Fibroblast of lung (primary cell): ENCODE measurements at regions not wholly inside any gene's neighbourhood (a gene's known extent, or its start where the extent isn't known, plus 50 kb on each side); places are given as distances from the start of the nearest gene placed in this dataset.

Experiments
- EZH2 ChIP-seq: IDR thresholded peaks from 2 replicates; pipeline ENCODE4 v1.5.1; 2012; ENCODE audit warnings: low read length, control low read depth, mild to moderate bottlenecking; ENCODE audit errors: missing control alignments
- TF ChIP-seq, protein P1 (sequence below), 2 donors: IDR thresholded peaks in 1 of 2; conservative IDR thresholded peaks in 1 of 2; 1 replicate in 1 of 2; 2 replicates in 1 of 2; pipeline ENCODE4 v1.5.1; 2011 to 2012; ENCODE audit warnings: low read length in 2 of 2, control low read depth in 1 of 2, inconsistent platforms in 1 of 2, low read depth in 1 of 2, mild to moderate bottlenecking in 1 of 2

DNA sequence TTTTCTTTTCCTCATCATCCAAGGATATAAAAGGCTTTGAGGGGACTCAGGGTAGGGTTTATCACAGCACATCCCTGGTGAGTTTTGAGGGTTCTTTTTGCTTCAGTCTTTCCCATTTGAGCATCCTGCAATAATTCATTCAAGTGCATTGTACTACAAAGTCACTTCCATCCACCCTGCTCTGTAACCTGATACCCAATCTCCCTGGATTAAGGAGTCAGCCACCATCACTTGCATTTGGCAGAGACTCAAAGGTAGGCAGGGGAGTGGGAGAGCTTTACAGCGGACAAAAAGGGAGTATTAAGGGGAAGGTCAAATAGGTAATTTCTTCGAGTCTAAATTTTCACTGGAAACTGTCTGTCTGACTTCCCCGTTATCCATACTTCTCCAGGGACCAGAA is 216.1 kb upstream of the TMTC4 start:
- no peak for TF ChIP-seq EZH2
- TF ChIP-seq, protein P1, sequence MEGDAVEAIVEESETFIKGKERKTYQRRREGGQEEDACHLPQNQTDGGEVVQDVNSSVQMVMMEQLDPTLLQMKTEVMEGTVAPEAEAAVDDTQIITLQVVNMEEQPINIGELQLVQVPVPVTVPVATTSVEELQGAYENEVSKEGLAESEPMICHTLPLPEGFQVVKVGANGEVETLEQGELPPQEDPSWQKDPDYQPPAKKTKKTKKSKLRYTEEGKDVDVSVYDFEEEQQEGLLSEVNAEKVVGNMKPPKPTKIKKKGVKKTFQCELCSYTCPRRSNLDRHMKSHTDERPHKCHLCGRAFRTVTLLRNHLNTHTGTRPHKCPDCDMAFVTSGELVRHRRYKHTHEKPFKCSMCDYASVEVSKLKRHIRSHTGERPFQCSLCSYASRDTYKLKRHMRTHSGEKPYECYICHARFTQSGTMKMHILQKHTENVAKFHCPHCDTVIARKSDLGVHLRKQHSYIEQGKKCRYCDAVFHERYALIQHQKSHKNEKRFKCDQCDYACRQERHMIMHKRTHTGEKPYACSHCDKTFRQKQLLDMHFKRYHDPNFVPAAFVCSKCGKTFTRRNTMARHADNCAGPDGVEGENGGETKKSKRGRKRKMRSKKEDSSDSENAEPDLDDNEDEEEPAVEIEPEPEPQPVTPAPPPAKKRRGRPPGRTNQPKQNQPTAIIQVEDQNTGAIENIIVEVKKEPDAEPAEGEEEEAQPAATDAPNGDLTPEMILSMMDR (conservative IDR thresholded peaks at IDR 0.05 in 1 of 2, IDR thresholded peaks at IDR 0.05 in 1 of 2; ENCODE audit: low read depth in 1 of 2, low read length in 2 of 2) = no peak
